Gastroesophageal sphincter (tissue), 3 donors: ENCODE measurements at regions not wholly inside any gene's neighbourhood (a gene's known extent, or its start where the extent isn't known, plus 50 kb on each side); places are given as distances from the start of the nearest gene placed in this dataset.

ENCODE experiments used
- CTCF ChIP-seq, 4 experiments: fragments of 200-600 bp in 2 of 4; fragments of 450-650 bp in 2 of 4; sonication (generic) in 1 of 4; IDR thresholded peaks; one replicate each; pipeline ENCODE4 v1.5.1; 2017 to 2019; ENCODE audit warnings: antibody characterized with exemption in 4 of 4, mild to moderate bottlenecking in 2 of 4, moderate library complexity in 2 of 4
- EP300 ChIP-seq: sonication (generic); formaldehyde crosslinking; IDR thresholded peaks from one replicate; pipeline ENCODE4 v1.6.1; 2017; ENCODE audit warnings: antibody characterized with exemption, mild to moderate bottlenecking
- POLR2A ChIP-seq, 2 donors: fragments of 450-650 bp; IDR thresholded peaks; one replicate each; pipeline ENCODE4 v1.6.1; 2017; ENCODE audit warnings: antibody characterized with exemption in 2 of 2, mild to moderate bottlenecking in 2 of 2, moderate library complexity in 1 of 2

- TF ChIP-seq CTCF (IDR thresholded peaks at IDR 0.05), result no peak
- TF ChIP-seq POLR2A (IDR thresholded peaks at IDR 0.05), result no peak
- TF ChIP-seq EP300, result no peak
Measured at GRCh38 chr10:107900131-107900530, 735.6 kb upstream of the SORCS1 start.
